Glomerular endothelial cell (primary cell): ENCODE measurements at regions not wholly inside any gene's neighbourhood (a gene's known extent, or its start where the extent isn't known, plus 50 kb on each side); places are given as distances from the start of the nearest gene placed in this dataset.
"Not testable (repeated sequence)": the region's sequence is repeated elsewhere in the genome, so short reads cannot be mapped to it uniquely, and the experiment has no call there.

ENCODE experiments used
- DNase-seq: peaks from one replicate; pipeline ENCODE4 v3.0.0-alpha.2; 2011; ENCODE audit warnings: low read depth, low spot score; ENCODE audit errors: extremely low read depth

DNA sequence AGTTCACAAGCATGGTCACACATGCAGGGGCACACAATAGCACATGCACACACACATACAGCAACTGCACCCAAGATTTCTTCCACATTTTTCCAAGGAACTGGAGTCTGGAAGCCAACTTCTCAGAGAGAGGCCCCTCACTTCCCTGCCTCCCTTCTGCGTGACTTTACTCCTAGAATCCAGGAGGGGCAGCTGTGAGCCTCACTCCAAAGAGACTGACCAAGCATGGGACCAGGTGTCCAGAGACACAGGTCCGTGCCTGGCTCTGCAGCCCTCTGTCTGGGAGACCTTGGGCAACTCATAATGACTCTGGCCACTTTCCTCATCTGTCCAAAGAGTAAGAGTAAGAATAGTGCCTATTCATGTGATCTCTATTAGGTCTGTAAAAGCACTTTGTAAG is 104.7 kb upstream of the TMEM132E start:
- DNase-seq = no peak

- no peak for DNase-seq
Observed at GRCh38 chr17:34472363-34472762, 107.0 kb upstream of the TMEM132E start.

- not testable (repeated sequence) for DNase-seq
Observed at GRCh38 chr17:34471278-34471677, 108.1 kb upstream of the TMEM132E start.

DNA sequence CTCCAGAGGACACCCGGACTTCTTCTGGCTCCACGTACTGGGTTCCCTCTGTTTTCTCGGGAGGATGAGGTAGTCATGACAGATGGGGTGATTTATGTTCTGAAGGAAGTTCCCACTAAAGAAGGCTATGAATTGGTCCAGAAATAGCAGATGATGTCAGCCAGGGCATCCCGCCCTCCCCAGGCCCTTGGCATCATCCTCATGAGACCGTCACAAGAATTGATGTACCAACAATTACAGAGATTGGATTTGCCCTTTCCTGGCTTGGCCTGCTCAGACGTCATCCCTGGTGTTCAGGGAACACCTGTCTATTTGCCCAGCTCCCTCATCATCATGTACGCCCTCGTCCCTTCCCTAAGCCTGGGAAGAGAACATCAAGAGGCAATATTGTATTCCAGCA is 102.8 kb upstream of the CCL1 start:
- no peak for DNase-seq

- DNase-seq = no peak
Observed at GRCh38 chr17:34464812-34465211, 101.8 kb upstream of the CCL1 start.

DNA sequence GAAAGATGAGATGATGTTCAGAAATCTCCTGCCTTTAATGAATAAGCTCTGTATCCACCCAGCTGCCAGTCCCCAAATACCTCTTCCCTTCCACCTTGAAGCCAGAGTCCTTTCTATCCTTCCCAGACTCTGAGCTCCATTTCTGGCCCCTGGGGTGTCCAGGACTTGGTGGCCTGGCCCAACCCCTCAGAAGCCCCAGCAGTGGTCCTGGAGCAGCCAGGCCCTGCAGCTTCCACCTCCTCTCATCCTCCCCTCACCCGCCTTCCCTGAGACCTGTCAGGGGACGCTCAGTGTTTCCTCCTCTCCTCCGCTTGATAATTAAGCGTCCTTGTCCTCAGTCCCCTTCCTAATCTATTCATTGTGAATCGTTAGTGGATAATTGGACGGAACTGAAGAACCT is 95.2 kb upstream of the CCL1 start:
- no peak for DNase-seq

DNA sequence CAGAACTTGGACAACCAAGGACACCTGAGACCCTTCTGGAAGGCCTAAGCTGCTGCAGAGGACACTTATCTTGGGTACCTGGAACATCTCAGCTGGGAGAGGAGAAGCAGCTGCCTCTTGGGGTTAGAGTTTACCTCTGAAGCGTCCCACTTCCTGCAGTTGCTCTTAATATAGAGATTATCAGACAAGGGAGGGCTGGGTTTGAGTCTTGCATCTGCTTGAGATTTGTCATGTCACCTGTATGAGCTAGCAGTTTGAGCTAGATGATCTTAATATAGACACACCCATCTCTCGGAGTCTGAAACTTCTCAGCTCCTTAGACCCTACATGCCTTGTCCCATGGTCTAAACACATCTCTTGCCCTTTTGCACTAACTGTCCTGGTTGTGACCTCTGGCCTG is 93.1 kb upstream of the CCL1 start:
- DNase-seq = no peak

DNA sequence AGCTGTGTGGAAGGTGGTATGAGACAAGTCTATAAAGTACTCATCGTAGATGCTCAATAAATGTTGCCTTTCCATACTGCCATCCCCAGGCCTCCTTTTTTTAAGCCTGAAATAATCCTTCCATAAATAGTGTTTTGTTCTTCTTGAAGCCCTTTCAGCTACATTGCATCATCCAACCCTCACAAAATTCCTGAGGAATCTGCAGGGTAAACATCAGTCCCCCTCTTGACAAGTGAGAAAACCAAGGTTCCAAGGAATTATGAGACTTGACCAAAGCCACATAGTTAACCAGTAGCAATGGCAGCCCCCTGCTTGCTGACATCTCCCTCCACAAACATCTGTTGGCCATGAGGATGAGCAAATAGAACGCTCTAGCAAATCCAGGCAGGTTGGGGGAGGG is 89.7 kb upstream of the CCL1 start:
- DNase-seq = no peak

DNA sequence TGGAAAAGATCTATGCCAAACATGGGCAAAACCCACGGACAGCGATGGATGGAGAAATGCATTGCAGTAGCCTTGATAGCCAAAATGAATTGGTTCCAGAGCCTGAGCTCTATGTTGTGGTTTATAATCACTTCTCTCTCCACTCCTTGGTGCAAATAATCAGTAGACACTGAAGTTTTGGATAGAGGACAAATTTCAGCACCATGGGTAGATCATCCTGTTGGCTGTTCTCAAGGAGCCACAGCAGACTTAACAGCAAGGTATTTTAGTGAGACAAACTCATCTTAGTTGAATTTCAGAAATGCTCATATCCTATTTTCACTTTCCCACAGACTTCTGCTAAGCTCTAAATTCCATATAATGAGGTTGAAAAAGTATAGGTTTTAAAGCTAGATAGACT is 88.3 kb upstream of the CCL1 start:
- no peak for DNase-seq

- DNase-seq = no peak
Observed at GRCh38 chr17:34447406-34447805, 84.4 kb upstream of the CCL1 start.

DNA sequence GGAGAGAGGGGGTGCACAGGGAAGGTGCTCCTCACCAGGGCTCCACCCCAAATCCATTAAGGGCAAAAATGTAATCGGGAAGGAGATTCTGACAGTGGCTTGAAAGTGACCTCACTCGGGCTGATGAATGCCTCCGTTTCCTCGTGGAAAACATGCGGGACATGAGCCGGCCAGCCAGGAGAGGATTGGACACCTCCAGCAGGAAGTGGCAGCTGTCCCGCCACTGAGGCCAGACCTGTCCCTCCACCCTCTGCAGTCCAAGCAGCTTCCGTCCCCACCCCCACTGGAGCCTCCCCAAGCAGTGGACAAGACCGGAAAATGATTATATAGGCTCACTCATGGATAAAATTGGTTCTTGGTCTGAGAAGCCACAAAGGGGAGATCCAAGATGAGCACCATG is 82.1 kb upstream of the CCL1 start:
- DNase-seq = no peak

- DNase-seq = no peak
Observed at GRCh38 chr17:34443619-34444469, 80.8 kb upstream of the CCL1 start.

GRCh38 chr17:34442387-34443111 is 79.5 kb upstream of the CCL1 start:
- no peak for DNase-seq

DNA sequence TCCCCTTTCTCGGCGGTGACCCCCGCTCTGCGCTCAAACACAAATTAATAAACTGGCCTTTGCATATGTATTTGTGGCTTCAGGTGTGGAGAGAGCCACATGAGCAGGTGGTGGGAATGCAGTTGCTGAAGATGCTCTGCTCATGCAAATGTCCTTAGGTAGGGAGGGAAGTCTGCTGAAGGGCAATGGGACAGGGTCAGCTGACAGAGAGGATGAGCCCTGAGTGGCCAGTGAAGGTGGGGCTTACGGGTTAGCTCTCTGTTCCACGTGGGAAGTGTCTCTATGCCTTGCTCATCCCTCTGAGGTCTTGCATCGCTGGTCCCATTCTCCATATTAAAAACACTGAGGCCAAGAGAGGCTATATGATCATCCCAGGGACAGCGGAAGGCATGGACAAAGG is 74.2 kb upstream of the CCL1 start:
- no peak for DNase-seq

GRCh38 chr17:34436607-34437006 is 73.6 kb upstream of the CCL1 start:
- DNase-seq = no peak

DNA sequence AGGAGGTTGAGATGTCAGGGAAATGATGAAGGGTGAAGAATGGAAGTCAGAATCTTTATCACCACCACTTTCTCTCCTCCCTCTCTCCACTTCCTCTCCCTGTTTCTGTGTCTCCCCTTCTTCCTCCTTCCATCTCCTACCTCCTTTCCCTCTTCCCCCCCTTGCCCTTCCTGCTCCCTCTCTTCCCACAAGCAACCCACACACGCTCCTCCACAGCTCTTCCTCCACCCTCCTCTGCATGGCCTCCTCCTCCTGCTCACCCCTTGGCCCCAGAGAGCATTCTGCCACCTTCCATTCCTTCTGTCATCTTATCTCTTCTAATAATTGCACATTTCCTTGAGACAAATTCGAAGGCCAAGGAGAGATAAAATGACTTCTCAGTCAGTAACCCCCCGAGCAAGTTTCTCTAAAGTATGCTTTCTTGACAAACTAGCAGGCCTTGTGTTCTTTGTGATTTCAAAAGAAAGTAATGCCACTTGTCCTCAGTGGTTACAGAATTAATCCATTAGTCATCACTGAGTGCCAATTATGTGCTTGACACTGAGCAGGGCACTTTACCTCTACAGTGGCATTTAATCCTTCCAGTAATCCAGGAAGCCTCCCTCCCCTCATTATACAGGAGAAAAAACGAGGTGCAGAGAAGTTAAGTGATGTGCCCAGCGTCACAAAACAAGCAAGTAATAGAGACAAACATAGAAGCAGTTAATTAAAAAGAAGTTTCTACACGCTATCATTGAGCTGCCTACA is 72.3 kb upstream of the CCL1 start:
- DNase-seq = no peak

- DNase-seq = no peak
Observed at GRCh38 chr17:34434052-34434451, 71.0 kb upstream of the CCL1 start.

DNA sequence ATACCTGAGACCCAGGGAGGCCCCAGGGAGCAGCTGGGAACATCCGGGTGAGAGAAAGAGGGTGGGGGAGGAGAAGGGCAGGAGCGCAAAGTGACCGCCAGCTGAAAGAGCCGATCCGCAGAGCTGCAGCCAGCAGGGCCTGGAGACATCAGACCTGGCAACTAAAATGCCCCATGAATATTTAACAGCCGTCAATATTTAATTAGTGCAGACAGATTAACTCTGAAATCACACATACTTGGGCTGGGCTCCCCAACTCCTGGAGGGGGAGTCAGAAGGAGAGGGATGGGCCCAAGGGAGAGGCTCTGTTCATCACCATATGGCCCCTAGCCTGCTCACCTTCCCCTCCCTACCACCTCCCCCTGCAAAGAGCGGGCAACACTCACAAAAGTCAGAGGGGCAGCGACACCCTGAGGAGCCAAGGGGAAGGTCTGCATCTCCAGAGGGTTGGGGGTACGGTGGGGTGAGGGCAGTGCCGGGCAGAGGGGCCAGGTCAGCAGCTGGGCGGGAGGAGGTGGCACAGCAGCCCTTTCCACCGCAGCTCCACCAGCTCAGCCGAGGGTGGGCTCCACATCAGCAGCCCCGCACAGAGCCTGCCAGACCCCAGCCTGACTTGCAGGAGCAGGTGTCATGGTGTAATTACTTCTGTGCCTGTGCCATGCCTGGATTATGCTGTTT is 61.9 kb upstream of the CCL1 start:
- no peak for DNase-seq

- DNase-seq = no peak
Observed at GRCh38 chr17:34423978-34424813, 61.2 kb upstream of the CCL1 start.

DNA sequence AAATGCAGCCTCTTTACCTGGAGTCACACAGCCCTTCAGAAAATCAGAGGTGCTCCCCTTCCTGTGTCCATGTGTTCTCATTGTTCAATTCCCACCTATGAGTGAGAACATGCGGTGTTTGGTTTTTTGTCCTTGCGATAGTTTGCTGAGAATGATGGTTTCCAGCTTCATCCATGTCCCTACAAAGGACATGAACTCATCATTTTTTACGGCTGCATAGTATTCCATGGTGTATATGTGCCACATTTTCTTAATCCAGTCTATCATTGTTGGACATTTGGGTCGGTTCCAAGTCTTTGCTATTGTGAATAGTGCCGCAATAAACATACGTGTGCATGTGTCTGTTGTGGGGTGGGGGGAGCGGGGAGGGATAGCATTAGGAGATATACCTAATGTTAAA is 60.3 kb upstream of the CCL1 start:
- DNase-seq = not testable (repeated sequence)
